ENCODE measurements at regions not wholly inside any gene's neighbourhood (a gene's known extent, or its start where the extent isn't known, plus 50 kb on each side); places are given as distances from the start of the nearest gene placed in this dataset.

DNA sequence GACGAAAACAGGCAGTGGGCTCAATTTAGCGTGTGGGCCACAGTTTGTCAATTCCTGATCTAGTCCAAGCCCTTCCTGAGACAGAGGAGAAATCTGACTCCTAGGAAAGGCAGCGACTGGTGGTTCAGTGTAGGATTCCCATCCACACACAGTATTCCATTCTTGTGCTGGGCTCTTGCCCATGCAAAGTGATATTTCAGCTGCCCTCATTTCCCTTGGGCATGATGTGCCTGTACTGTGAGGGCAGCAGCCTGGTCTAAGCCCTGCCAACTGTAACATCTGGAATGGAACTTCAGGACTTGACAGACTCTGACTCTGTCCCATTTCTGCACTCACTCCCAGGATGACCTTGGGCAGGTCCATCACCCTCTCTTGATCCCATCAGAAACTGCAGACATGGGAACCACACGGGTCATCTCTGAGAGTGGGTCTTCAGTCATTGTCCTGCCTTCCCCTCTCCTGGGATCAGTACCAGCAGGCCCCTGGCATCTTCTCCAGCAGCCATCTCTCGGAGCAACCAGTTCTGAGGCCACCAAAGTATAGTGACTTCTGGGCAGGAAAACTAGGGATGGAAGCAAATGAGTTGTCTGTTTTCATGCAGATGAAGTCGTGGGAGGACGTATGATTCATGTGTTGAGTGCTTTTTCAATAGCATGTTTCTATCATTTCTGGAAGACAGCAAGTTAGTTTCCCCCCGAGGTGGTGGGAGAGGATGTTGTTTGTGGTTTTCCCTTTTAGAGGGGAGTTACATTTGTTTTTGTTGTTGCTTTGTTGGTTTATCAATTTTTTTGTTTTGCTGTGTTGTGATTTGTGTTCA lies 54.2 kb upstream of the BCL2L14 start:
- DNase-seq (ENCODE audit: low spot score) = no peak

DNA sequence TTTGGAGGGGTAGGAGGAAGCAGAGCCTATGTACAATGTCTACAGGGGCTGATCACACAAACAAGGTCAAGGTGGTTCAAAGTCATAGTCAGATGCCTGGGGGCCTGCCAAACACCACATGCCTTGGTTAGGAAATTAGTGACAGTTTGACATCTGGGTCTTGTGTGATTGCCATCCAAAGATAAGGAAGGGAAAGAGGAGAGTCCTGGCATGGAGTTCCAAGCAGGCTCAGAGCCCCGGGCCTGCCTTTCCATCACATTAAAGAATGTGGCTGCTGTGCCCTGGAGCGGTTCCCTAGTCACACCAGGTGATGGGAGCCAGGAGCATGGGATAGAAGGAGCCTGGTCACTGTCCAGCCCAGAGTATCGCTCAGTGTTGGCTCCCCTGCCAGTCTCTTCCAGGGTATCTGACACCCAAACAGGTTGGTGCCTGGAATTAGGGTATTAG lies 53.6 kb upstream of the BCL2L14 start:
- no peak for DNase-seq (ENCODE audit: low spot score)

DNA sequence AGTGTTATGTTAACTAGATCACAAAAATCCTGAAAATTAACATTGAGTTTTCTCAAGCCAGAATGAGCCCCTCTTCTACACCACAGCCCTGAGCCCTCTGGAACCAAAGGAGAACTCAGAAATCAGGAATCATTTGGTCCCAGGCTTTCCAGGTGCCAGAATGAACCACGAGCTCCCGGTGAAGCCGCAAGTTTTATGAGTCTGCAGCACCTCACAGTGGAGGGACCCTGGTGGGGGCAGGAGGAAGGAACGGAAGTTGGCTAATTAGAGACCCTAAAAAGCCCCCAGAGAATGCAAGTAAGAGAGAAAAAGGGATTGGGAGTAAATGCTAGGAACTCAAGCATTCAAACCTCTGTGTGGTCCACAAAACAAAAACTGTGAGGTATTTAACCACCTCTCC lies 52.9 kb upstream of the BCL2L14 start:
- no peak for DNase-seq (ENCODE audit: low spot score)

DNA sequence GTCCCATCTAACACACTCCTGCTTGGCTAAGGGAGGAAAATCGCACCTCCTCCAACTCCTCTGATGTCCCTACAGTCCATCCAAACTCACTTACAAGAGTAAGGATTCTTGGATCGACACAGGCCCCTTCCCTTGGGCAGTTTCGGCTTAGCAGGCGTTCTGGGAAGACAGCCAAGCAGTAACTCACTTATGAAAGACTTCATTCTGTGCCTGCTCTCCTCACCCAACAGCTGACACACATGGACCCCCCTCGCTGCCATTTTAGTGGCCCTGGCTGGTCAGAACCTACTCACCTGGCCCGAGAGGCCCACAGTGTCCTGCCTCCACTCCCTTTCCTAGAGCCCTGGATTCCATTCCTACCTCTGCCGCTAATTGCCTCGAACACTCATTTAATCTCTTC lies 52.3 kb upstream of the BCL2L14 start:
- DNase-seq (ENCODE audit: low spot score) = no peak

DNA sequence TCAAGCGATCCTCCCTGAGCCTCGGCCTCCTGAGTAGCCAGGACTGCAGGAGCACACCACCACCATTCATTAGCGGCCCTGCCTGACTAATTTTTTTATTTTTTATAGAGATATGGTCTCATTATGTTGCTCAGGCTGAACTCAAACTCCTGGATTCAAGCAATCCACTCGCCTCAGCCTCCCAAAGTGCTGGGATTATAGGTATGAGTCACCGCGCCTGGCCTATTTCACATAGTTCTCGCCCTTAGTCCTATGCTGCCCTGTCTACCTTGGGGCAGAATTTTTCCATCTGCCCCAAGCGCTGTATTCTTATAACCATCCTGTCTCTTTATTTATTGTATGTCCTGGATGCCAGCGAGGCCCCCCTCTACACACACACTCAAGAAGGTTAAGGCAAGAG lies 50.9 kb upstream of the BCL2L14 start:
- DNase-seq (ENCODE audit: low spot score) = no peak

DNA sequence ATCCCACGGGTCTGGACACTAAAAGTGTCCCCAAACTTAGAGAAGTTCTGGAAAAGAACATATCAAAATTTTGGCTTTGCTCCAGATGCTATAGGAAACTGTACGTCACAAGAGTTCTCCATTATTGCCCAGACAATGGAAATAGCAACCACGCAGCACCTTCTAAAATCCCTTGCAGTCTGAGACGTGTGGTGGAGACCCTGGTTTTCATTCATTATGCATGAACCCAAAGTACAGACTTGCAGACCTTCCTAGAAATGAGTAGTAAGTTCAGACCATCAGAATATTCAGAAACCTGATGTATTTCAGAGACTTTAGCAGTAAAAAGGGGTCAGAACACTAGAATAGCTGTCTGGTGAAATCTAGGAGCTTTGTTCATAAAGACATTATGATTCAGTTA lies 50.0 kb upstream of the BCL2L14 start:
- DNase-seq (ENCODE audit: low spot score) = no peak

Data from NAMALWA (cell line).